ENCODE measurements at regions not wholly inside any gene's neighbourhood (a gene's known extent, or its start where the extent isn't known, plus 50 kb on each side); places are given as distances from the start of the nearest gene placed in this dataset.
"Not testable (repeated sequence)": the region's sequence is repeated elsewhere in the genome, so short reads cannot be mapped to it uniquely, and the experiment has no call there.

DNA sequence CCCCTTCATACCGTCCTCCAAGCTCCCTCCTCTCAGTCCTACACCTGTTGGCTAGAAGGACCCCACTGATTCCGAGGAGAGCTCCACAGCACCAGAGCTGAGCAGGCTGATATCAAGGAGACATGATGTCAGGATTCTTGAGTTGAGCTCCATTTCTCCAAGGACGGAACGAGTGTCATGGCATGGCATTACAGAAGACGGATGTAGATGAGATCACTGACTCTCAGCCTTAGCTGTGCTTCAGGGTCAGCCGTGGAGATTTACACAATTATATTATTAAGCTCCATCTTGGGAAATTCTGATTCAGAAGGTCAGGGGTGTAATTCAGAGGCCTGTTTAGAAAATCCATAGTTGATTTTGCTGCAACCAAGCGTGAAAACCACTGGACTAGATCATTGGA, 428.9 kb upstream of the B3GAT1 start:
- no peak overlapping the region for H3K4me3 ChIP-seq (ENCODE audit: low read length)
- H3K4me1 ChIP-seq (ENCODE audit: control insufficient read depth, insufficient read depth, low read length): no peaks in the 10 kb centered on the region
- no peaks in the 10 kb centered on the region for H3K27me3 ChIP-seq (ENCODE audit: control insufficient read depth, insufficient read depth, low read length)
- no peak overlapping the region for H3K27ac ChIP-seq (ENCODE audit: low read length)
- no CpG with 5 or more reads among the region's 7 CpGs for WGBS (ENCODE audit: insufficient coverage, insufficient read length)
- no peak for DNase-seq (ENCODE audit: low read depth, low spot score)
- no peaks in the 10 kb centered on the region for H3K9me3 ChIP-seq (ENCODE audit: control insufficient read depth, insufficient read depth, low read length)
- no peaks in the 10 kb centered on the region for H3K36me3 ChIP-seq (ENCODE audit: control insufficient read depth, insufficient read depth, low read length)

DNA sequence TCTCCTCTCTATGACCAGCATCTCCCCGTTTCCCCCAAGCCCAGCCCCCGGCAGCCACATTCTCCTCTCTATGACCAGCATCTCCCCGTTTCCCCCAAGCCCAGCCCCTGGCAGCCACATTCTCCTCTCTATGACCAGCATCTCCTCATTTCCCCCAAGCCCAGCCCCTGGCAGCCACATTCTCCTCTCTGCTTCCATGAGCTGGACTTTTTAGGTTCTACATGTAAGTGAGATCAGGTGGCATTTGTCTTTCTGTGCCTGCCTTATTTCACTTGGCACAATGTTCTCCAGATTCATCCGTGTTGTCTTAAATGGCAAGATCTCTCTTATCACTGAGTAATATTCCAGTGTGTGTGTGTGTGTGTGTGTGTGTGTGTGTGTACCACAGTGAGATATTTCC, 428.1 kb upstream of the B3GAT1 start:
- not testable (repeated sequence) for DNase-seq (ENCODE audit: low read depth, low spot score); H3K27me3 ChIP-seq (ENCODE audit: control insufficient read depth, insufficient read depth, low read length); H3K36me3 ChIP-seq (ENCODE audit: control insufficient read depth, insufficient read depth, low read length); H3K4me3 ChIP-seq (ENCODE audit: low read length); H3K9me3 ChIP-seq (ENCODE audit: control insufficient read depth, insufficient read depth, low read length); H3K4me1 ChIP-seq (ENCODE audit: control insufficient read depth, insufficient read depth, low read length); H3K27ac ChIP-seq (ENCODE audit: low read length)
- no CpG with 5 or more reads among the region's 4 CpGs for WGBS (ENCODE audit: insufficient coverage, insufficient read length)

DNA sequence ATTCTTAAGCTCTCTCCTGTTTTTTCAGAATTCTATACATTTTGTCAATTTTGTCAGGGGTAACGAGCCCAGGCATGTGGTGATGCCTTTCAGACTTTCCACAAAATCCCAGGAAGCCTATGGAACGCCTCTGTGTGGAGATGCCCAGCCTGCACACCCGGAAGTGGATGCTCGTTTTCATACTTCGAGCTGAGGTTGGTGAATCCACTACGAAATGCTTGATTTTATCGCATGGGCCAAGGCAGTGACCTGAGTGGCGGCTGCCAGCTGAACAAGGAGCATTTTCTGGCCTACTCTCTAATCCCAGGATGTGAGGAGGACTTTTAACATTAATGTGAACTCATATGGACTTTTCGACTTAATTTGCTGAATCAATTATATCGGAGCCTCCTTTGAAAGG, 426.7 kb upstream of the B3GAT1 start:
- WGBS (ENCODE audit: insufficient coverage, insufficient read length): no CpG with 5 or more reads among the region's 10 CpGs
- Histone ChIP-seq H3K4me3 (ENCODE audit: low read length) (no peak overlapping the region), H3K36me3 (ENCODE audit: control insufficient read depth, insufficient read depth, low read length) (no peaks in the 10 kb centered on the region), H3K27ac (ENCODE audit: low read length) (no peak overlapping the region), H3K27me3 (ENCODE audit: control insufficient read depth, insufficient read depth, low read length) (no peaks in the 10 kb centered on the region), H3K4me1 (ENCODE audit: control insufficient read depth, insufficient read depth, low read length) (no peaks in the 10 kb centered on the region), H3K9me3 (ENCODE audit: control insufficient read depth, insufficient read depth, low read length) (no peaks in the 10 kb centered on the region)
- no peak for DNase-seq (ENCODE audit: low read depth, low spot score)

DNA sequence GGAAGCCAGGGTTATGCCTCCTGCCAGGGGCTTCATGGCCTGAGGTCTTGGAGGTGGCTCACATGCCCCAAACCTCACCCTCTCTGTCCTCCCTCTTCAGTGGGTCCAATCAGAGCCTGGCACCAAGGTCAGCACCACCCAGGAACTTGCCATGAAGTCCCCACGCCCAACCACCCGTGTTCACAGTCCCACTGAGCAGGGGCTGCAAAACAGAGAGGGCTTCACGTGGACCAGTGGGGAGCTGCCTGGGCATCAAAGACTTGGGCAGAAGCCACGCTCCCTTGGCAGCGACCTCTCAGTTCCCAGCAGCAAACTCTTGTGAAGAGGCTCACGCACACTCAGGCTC, 425.8 kb upstream of the B3GAT1 start:
- Histone ChIP-seq H3K9me3 (ENCODE audit: control insufficient read depth, insufficient read depth, low read length) (no peaks in the 10 kb centered on the region), H3K4me3 (ENCODE audit: low read length) (no peak overlapping the region), H3K36me3 (ENCODE audit: control insufficient read depth, insufficient read depth, low read length) (no peaks in the 10 kb centered on the region), H3K4me1 (ENCODE audit: control insufficient read depth, insufficient read depth, low read length) (no peaks in the 10 kb centered on the region), H3K27me3 (ENCODE audit: control insufficient read depth, insufficient read depth, low read length) (no peaks in the 10 kb centered on the region), H3K27ac (ENCODE audit: low read length) (no peak overlapping the region)
- WGBS (ENCODE audit: insufficient coverage, insufficient read length): no CpG with 5 or more reads among the region's 6 CpGs
- DNase-seq (ENCODE audit: low read depth, low spot score): no peak

DNA sequence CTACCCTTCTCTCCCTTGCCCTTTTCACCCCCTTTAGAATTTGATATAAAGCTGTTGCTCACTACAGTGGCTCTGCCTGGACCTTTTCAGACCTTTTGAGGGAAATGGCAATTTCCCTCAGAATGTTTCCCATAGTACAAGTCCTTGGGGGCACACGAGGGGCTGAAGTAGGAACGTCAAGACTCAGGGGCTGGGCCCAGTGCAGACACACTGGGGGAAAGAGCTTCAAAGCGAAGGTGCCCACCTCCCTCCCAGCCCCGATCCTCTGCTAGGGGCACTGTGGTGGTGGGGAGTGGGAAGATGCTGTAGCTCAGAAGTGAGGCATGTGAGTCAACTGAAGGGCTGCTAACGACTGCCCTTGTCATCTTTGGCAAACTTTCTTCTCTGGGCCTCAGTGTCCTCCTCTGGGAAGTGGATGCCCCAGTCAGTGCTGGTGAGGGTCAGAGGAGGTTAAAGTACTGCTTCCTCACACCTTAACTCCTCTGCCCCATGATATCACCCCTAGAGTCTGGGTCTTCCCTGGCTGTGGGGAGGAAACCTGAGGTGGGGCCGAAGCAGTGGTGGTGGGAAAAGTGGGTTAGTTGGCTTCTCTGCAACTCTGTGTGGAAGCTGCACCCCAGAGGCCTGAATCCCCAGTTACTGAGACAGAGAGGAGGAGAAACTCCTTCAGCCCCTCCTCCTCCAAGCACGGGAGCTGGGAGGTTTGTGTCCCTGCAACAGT, 425.3 kb upstream of the B3GAT1 start:
- no peak for DNase-seq (ENCODE audit: low read depth, low spot score)
- no peak overlapping the region for H3K4me3 ChIP-seq (ENCODE audit: low read length)
- WGBS (ENCODE audit: insufficient coverage, insufficient read length): no CpG with 5 or more reads among the region's 7 CpGs
- no peaks in the 10 kb centered on the region for H3K36me3 ChIP-seq (ENCODE audit: control insufficient read depth, insufficient read depth, low read length)
- no peaks in the 10 kb centered on the region for H3K27me3 ChIP-seq (ENCODE audit: control insufficient read depth, insufficient read depth, low read length)
- no peaks in the 10 kb centered on the region for H3K4me1 ChIP-seq (ENCODE audit: control insufficient read depth, insufficient read depth, low read length)
- no peak overlapping the region for H3K27ac ChIP-seq (ENCODE audit: low read length)
- H3K9me3 ChIP-seq (ENCODE audit: control insufficient read depth, insufficient read depth, low read length): no peaks in the 10 kb centered on the region

DNA sequence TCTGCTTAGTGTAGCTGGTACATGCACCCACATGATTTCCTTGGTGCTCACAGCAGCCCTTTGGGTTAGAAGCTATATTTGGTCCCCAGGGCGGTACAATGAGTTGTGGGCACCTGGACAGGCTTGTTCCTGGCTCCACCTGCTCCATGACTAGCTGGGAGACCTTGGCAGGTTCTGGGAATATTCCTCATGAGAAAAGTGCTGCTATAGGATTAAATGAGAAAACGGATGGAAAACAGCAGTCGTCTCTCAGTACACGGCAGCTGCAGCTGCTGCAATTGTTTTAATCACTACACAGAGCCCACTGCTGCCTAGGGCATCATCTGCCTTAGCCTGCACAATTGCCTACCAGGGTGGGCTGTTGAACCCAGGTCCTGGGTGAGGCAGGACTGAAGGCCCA, 424.5 kb upstream of the B3GAT1 start:
- no peaks in the 10 kb centered on the region for H3K4me1 ChIP-seq (ENCODE audit: control insufficient read depth, insufficient read depth, low read length)
- no peaks in the 10 kb centered on the region for H3K36me3 ChIP-seq (ENCODE audit: control insufficient read depth, insufficient read depth, low read length)
- H3K4me3 ChIP-seq (ENCODE audit: low read length): no peak overlapping the region
- no peaks in the 10 kb centered on the region for H3K27me3 ChIP-seq (ENCODE audit: control insufficient read depth, insufficient read depth, low read length)
- no CpG with 5 or more reads among the region's 4 CpGs for WGBS (ENCODE audit: insufficient coverage, insufficient read length)
- H3K27ac ChIP-seq (ENCODE audit: low read length): no peak overlapping the region
- no peaks in the 10 kb centered on the region for H3K9me3 ChIP-seq (ENCODE audit: control insufficient read depth, insufficient read depth, low read length)
- no peak for DNase-seq (ENCODE audit: low read depth, low spot score)

DNA sequence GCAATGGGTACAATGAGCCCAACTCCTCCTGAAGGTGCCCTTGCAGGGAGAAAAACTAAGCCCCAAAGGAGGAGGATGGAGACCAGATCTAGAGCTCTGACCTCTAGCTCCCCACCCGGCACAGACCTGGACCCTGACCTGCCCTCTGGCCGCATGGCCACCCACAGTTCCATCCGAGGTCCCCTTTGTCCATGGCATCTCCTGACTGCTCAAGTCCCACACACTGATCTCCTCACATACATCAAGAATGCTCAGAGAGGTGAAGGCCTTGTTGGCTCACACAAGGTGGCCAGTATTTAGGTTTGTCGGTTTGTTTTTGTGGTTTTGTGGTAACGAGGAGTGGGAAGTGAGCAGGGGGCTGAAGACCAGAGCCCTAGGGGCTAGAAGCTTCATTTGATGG, 423.5 kb upstream of the B3GAT1 start:
- no peak for DNase-seq (ENCODE audit: low read depth, low spot score)
- no CpG with 5 or more reads among the region's 5 CpGs for WGBS (ENCODE audit: insufficient coverage, insufficient read length)

DNA sequence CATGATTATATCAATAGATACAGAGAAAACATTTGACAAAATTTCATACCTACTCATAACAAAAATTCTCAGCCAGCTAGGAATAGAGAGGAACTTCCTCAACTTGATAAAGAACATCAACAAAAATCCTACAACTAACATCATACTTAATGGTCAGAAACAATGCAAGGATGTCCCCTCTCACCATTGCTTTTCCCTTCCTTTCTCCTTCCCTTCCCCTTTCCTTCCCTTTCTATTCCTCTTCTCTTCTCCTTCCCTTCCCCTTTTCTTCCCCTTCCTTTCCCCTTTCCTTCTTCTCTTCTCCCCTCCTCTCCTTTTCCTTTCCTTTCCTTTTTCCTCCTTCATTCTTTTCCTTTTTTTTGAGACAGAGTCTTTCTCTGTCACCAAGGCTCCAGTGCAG, 418.3 kb upstream of the B3GAT1 start:
- no peaks in the 10 kb centered on the region for H3K9me3 ChIP-seq (ENCODE audit: control insufficient read depth, insufficient read depth, low read length)
- H3K27me3 ChIP-seq (ENCODE audit: control insufficient read depth, insufficient read depth, low read length): no peaks in the 10 kb centered on the region
- no peak overlapping the region for H3K27ac ChIP-seq (ENCODE audit: low read length)
- H3K4me1 ChIP-seq (ENCODE audit: control insufficient read depth, insufficient read depth, low read length): no peaks in the 10 kb centered on the region
- H3K36me3 ChIP-seq (ENCODE audit: control insufficient read depth, insufficient read depth, low read length): no peaks in the 10 kb centered on the region
- no peak for DNase-seq (ENCODE audit: low read depth, low spot score)
- no peak overlapping the region for H3K4me3 ChIP-seq (ENCODE audit: low read length)

More for the DNA sequence above, 423.5 kb upstream of the B3GAT1 start:
- Histone ChIP-seq H3K27ac (ENCODE audit: low read length) (no peak overlapping the region), H3K4me3 (ENCODE audit: low read length) (no peak overlapping the region), H3K36me3 (ENCODE audit: control insufficient read depth, insufficient read depth, low read length) (no peaks in the 10 kb centered on the region), H3K27me3 (ENCODE audit: control insufficient read depth, insufficient read depth, low read length) (no peaks in the 10 kb centered on the region), H3K4me1 (ENCODE audit: control insufficient read depth, insufficient read depth, low read length) (no peaks in the 10 kb centered on the region), H3K9me3 (ENCODE audit: control insufficient read depth, insufficient read depth, low read length) (no peaks in the 10 kb centered on the region)

DNA sequence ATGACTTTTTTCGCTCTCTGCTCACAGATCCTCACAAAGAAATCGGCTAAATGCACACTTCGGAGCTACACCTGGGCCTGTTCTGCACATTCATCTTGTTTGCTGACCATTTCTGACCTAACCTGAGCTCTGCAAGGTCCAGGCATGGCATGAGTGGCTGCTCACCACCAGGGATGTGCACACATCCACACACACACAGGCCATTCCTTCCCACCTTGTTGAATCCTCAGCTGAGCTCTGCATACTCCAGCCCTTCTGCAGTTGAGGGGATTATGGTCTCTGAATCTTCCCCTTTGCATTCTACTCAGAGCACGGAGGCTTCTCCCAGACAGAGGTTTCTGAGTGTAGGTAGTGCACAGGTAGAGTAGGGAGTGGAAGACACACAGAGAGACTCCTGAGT, 411.9 kb upstream of the B3GAT1 start:
- no peaks in the 10 kb centered on the region for H3K4me1 ChIP-seq (ENCODE audit: control insufficient read depth, insufficient read depth, low read length)
- WGBS (ENCODE audit: insufficient coverage, insufficient read length): no CpG with 5 or more reads among the region's 4 CpGs
- H3K9me3 ChIP-seq (ENCODE audit: control insufficient read depth, insufficient read depth, low read length): no peaks in the 10 kb centered on the region
- no peaks in the 10 kb centered on the region for H3K27me3 ChIP-seq (ENCODE audit: control insufficient read depth, insufficient read depth, low read length)
- DNase-seq (ENCODE audit: low read depth, low spot score): no peak
- H3K27ac ChIP-seq (ENCODE audit: low read length): no peak overlapping the region
- no peaks in the 10 kb centered on the region for H3K36me3 ChIP-seq (ENCODE audit: control insufficient read depth, insufficient read depth, low read length)
- no peak overlapping the region for H3K4me3 ChIP-seq (ENCODE audit: low read length)

DNA sequence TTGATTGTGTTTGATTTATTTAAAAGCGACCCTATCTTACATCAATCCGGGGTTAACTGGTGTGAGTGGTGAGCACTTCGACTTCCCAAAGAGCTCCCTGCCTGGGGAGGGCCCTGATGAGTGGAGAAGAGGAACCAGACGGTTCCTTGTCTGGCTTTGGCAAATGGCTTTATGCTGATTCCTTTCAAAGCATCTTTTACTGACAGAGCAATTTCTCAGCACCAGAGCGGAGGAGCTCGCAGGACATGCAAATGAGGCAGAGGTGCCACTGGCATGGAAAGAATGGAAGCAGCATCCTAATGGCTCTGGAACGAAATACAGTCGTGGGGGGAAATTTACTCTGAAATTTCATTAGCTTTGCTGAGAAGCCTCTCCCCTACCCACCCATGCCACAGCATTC, 410.9 kb upstream of the B3GAT1 start:
- Histone ChIP-seq H3K4me1 (ENCODE audit: control insufficient read depth, insufficient read depth, low read length) (no peaks in the 10 kb centered on the region), H3K36me3 (ENCODE audit: control insufficient read depth, insufficient read depth, low read length) (no peaks in the 10 kb centered on the region), H3K27ac (ENCODE audit: low read length) (no peak overlapping the region), H3K9me3 (ENCODE audit: control insufficient read depth, insufficient read depth, low read length) (no peaks in the 10 kb centered on the region), H3K4me3 (ENCODE audit: low read length) (no peak overlapping the region), H3K27me3 (ENCODE audit: control insufficient read depth, insufficient read depth, low read length) (no peaks in the 10 kb centered on the region)
- no peak for DNase-seq (ENCODE audit: low read depth, low spot score)
- whole genome bisulfite sequencing (ENCODE audit: insufficient coverage, insufficient read length): no CpG with 5 or more reads among the region's 8 CpGs

DNA sequence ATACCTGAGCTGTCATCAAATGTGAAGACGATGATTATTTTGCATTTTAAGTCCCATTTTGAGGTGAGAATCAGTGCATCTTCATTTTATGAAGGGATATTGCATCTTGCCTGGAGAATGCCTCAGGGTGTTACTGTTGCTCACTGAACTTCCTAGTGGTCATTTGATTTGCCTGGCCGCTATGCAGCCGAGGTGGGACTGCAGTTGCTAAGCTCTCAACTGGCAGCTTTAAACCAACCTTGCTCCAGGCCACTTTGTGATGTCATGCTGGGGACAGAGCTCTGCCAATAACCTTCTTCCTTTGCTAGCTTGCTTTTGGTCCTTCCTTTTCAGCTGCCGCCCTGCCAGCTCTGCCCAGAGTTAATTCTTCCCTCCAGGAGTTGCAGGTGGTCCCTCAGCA, 409.4 kb upstream of the B3GAT1 start:
- Histone ChIP-seq H3K9me3 (ENCODE audit: control insufficient read depth, insufficient read depth, low read length) (no peaks in the 10 kb centered on the region), H3K4me1 (ENCODE audit: control insufficient read depth, insufficient read depth, low read length) (no peaks in the 10 kb centered on the region), H3K36me3 (ENCODE audit: control insufficient read depth, insufficient read depth, low read length) (no peaks in the 10 kb centered on the region), H3K4me3 (ENCODE audit: low read length) (no peak overlapping the region), H3K27ac (ENCODE audit: low read length) (no peak overlapping the region), H3K27me3 (ENCODE audit: control insufficient read depth, insufficient read depth, low read length) (no peaks in the 10 kb centered on the region)
- no CpG with 5 or more reads among the region's 4 CpGs for WGBS (ENCODE audit: insufficient coverage, insufficient read length)
- DNase-seq (ENCODE audit: low read depth, low spot score): no peak

All from iPS DF 6.9 (cell line).